Suprapubic skin (tissue), 4 donors: ENCODE measurements at regions not wholly inside any gene's neighbourhood (a gene's known extent, or its start where the extent isn't known, plus 50 kb on each side); places are given as distances from the start of the nearest gene placed in this dataset.

Source experiments
- POLR2A ChIP-seq, 2 donors: fragments of 450-650 bp; IDR thresholded peaks; one replicate each; pipeline ENCODE4 v1.6.1; 2017; ENCODE audit warnings: antibody characterized with exemption in 2 of 2, mild to moderate bottlenecking in 2 of 2, moderate library complexity in 2 of 2
- POLR2AphosphoS5 ChIP-seq, 3 donors: sonication (generic); formaldehyde crosslinking; IDR thresholded peaks; one replicate each; pipeline ENCODE4 v1.6.1; 2017; ENCODE audit warnings: antibody characterized with exemption in 3 of 3
- TF ChIP-seq, protein P1 (sequence below), 2 donors: fragments of 200-600 bp in 1 of 2; fragments of 450-650 bp in 1 of 2; sonication (generic) in 1 of 2; IDR thresholded peaks; one replicate each; pipeline ENCODE4 v1.5.1; 2016 to 2019; ENCODE audit warnings: antibody characterized with exemption in 2 of 2, mild to moderate bottlenecking in 1 of 2, moderate library complexity in 1 of 2

DNA sequence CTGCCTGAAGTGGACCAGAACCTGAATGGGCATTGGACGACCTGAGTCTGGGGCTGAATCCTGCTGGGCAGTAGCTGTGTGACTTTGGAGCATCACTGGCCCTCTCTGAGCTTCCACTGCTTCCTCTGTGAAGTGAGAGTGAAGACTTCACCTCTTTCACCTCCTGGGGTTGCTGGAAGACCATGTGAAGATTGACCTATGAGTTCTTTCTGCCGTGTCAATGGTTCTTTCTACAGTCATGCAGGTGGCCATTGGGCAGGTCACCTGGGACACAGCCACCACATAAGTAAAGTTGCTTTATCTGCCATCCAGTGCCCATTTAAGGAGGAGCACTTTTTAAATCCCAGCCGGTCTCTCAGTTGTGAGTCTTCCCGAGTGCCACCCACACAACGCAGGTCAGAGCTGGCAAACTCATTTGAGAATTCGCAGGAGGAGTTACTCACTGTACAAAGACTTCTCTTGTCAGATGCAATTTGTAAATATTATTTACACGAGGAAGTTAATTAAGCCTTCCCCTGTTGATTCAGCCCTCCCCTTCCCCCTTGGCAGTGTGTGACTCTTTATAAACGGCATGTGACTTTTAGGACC is 74.8 kb upstream of the TCL1B start:
- TF ChIP-seq, protein P1, sequence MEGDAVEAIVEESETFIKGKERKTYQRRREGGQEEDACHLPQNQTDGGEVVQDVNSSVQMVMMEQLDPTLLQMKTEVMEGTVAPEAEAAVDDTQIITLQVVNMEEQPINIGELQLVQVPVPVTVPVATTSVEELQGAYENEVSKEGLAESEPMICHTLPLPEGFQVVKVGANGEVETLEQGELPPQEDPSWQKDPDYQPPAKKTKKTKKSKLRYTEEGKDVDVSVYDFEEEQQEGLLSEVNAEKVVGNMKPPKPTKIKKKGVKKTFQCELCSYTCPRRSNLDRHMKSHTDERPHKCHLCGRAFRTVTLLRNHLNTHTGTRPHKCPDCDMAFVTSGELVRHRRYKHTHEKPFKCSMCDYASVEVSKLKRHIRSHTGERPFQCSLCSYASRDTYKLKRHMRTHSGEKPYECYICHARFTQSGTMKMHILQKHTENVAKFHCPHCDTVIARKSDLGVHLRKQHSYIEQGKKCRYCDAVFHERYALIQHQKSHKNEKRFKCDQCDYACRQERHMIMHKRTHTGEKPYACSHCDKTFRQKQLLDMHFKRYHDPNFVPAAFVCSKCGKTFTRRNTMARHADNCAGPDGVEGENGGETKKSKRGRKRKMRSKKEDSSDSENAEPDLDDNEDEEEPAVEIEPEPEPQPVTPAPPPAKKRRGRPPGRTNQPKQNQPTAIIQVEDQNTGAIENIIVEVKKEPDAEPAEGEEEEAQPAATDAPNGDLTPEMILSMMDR (IDR thresholded peaks at IDR 0.05) = no peak
- TF ChIP-seq POLR2AphosphoS5 (IDR thresholded peaks at IDR 0.05) (no peak), POLR2A (IDR thresholded peaks at IDR 0.05) (no peak)
